ENCODE measurements at regions not wholly inside any gene's neighbourhood (a gene's known extent, or its start where the extent isn't known, plus 50 kb on each side); places are given as distances from the start of the nearest gene placed in this dataset.
A peak's percentile ranks its signal among the peaks of the same experiment; 100 is the strongest.
"Not testable (repeated sequence)": the region's sequence is repeated elsewhere in the genome, so short reads cannot be mapped to it uniquely, and the experiment has no call there.

- DNase-seq (no peak), ATAC-seq (ENCODE audit: poor library complexity) (no peak)
- intact Hi-C loops (cut with DNase I), result no loop called here
Observed at GRCh38 chr7:46619723-46620310, 698.7 kb upstream of the IGFBP3 start.

GRCh38 chr7:46616636-46617035 lies 695.6 kb upstream of the IGFBP3 start:
- DNase-seq (no peak), ATAC-seq (ENCODE audit: poor library complexity) (no peak)
- intact Hi-C loops (cut with DNase I), result no loop called here

GRCh38 chr7:46613551-46613950 lies 692.5 kb upstream of the IGFBP3 start:
- no peak for ATAC-seq (ENCODE audit: poor library complexity)
- DNase-seq, result no peak
- intact Hi-C loops (cut with DNase I), result no loop called here

- intact Hi-C loops (cut with DNase I), result no loop called here
- DNase-seq (no peak), ATAC-seq (ENCODE audit: poor library complexity) (no peak)
Observed at GRCh38 chr7:46613116-46613515, 692.0 kb upstream of the IGFBP3 start.

GRCh38 chr7:46611508-46611907 lies 690.4 kb upstream of the IGFBP3 start:
- intact Hi-C loops (cut with DNase I), result no loop called here
- ATAC-seq (ENCODE audit: poor library complexity), result no peak
- DNase-seq, result no peak

GRCh38 chr7:46610746-46611145 lies 689.7 kb upstream of the IGFBP3 start:
- no peak for DNase-seq
- intact Hi-C loops (cut with DNase I), result no loop called here
- ATAC-seq (ENCODE audit: poor library complexity), result peak; percentile 84

GRCh38 chr7:46607176-46607575 lies 686.1 kb upstream of the IGFBP3 start:
- no peak for ATAC-seq (ENCODE audit: poor library complexity)
- peak; percentile 70 for DNase-seq
- intact Hi-C loops (cut with DNase I), result loop anchor here (10.0 kb wide), 2 partner anchors 468 to 628 kb away; no protein-coding TSS in a partner anchor

GRCh38 chr7:46606761-46607160 lies 685.7 kb upstream of the IGFBP3 start:
- intact Hi-C loops (cut with DNase I), result loop anchor here (10.0 kb wide), 2 partner anchors 468 to 628 kb away; no protein-coding TSS in a partner anchor
- DNase-seq, result no peak

GRCh38 chr7:46604241-46604661 lies 683.2 kb upstream of the IGFBP3 start:
- ATAC-seq (ENCODE audit: poor library complexity) (peak; percentile 57), DNase-seq (no peak)
- intact Hi-C loops (cut with DNase I), result loop anchor here (10.0 kb wide), 2 partner anchors 471 to 631 kb away; no protein-coding TSS in a partner anchor

More at GRCh38 chr7:46606761-46607160, 685.7 kb upstream of the IGFBP3 start:
- ATAC-seq (ENCODE audit: poor library complexity), result no peak

GRCh38 chr7:46603780-46604179 lies 682.7 kb upstream of the IGFBP3 start:
- DNase-seq (peak; percentile 95), ATAC-seq (ENCODE audit: poor library complexity) (peak; percentile 93)
- intact Hi-C loops (cut with DNase I), result loop anchor here (10.0 kb wide), 2 partner anchors 471 to 631 kb away; no protein-coding TSS in a partner anchor

GRCh38 chr7:46603296-46603752 lies 682.3 kb upstream of the IGFBP3 start:
- ATAC-seq (ENCODE audit: poor library complexity) (peak; percentile 58), DNase-seq (no peak)
- intact Hi-C loops (cut with DNase I), result loop anchor here (10.0 kb wide), 2 partner anchors 471 to 631 kb away; no protein-coding TSS in a partner anchor

GRCh38 chr7:46600340-46600739 lies 679.3 kb upstream of the IGFBP3 start:
- peak; percentile 43 for DNase-seq
- intact Hi-C loops (cut with DNase I), result loop anchor here (10.0 kb wide), 2 partner anchors 474 to 634 kb away; no protein-coding TSS in a partner anchor
- ATAC-seq (ENCODE audit: poor library complexity), result peak; percentile 48

GRCh38 chr7:46594831-46595230 lies 673.8 kb upstream of the IGFBP3 start:
- DNase-seq; intact Hi-C loops (cut with DNase I); ATAC-seq (ENCODE audit: poor library complexity): not testable (repeated sequence)

GRCh38 chr7:46590918-46591905 lies 670.1 kb upstream of the IGFBP3 start:
- intact Hi-C loops (cut with DNase I); ATAC-seq (ENCODE audit: poor library complexity); DNase-seq: not testable (repeated sequence)

- ATAC-seq (ENCODE audit: poor library complexity) (no peak), DNase-seq (no peak)
- intact Hi-C loops (cut with DNase I), result no loop called here
Observed at GRCh38 chr7:46589286-46589685, 668.2 kb upstream of the IGFBP3 start.

GRCh38 chr7:46586406-46586805 lies 665.3 kb upstream of the IGFBP3 start:
- no peak for DNase-seq
- peak; percentile 74 for ATAC-seq (ENCODE audit: poor library complexity)
- intact Hi-C loops (cut with DNase I), result no loop called here

- intact Hi-C loops (cut with DNase I), result no loop called here
- ATAC-seq (ENCODE audit: poor library complexity) (peak; percentile 67), DNase-seq (no peak)
Observed at GRCh38 chr7:46583656-46584055, 662.6 kb upstream of the IGFBP3 start.

- DNase-seq, result no peak
- intact Hi-C loops (cut with DNase I), result no loop called here
- no peak for ATAC-seq (ENCODE audit: poor library complexity)
Observed at GRCh38 chr7:46581268-46581667, 660.2 kb upstream of the IGFBP3 start.

GRCh38 chr7:46580766-46581165 lies 659.7 kb upstream of the IGFBP3 start:
- no peak for DNase-seq
- no peak for ATAC-seq (ENCODE audit: poor library complexity)
- intact Hi-C loops (cut with DNase I), result no loop called here
